Stimulated activated CD4-positive, alpha-beta T cell treated with anti-CD3 and anti-CD28 coated beads, Interleukin-15, amount 100 ng/mL, for 24 hours (primary cell): ENCODE measurements at regions not wholly inside any gene's neighbourhood (a gene's known extent, or its start where the extent isn't known, plus 50 kb on each side); places are given as distances from the start of the nearest gene placed in this dataset.

ENCODE experiments used
- DNase-seq: peaks from one replicate; pipeline ENCODE4 v3.0.0-alpha.2; 2020

- no peak for DNase-seq
These were observed 665.4 kb downstream of the METTL15 start for GRCh38 chr11:28773606-28774005.

- DNase-seq: no peak
These were observed 662.6 kb downstream of the METTL15 start for GRCh38 chr11:28770806-28771205.

GRCh38 chr11:28767574-28767973 lies 659.4 kb downstream of the METTL15 start:
- DNase-seq: no peak

- no peak for DNase-seq
These were observed 655.7 kb downstream of the METTL15 start for GRCh38 chr11:28763876-28764275.

- no peak for DNase-seq
These were observed 655.0 kb downstream of the METTL15 start for GRCh38 chr11:28763151-28763550.

- DNase-seq: no peak
These were observed 652.6 kb downstream of the METTL15 start for GRCh38 chr11:28760676-28761390.

- no peak for DNase-seq
These were observed 651.1 kb downstream of the METTL15 start for GRCh38 chr11:28759311-28759710.

- DNase-seq: no peak
These were observed 649.7 kb downstream of the METTL15 start for GRCh38 chr11:28757725-28758515.

- DNase-seq: no peak
These were observed 648.8 kb downstream of the METTL15 start for GRCh38 chr11:28756977-28757376.

GRCh38 chr11:28743061-28743550 lies 634.9 kb downstream of the METTL15 start:
- no peak for DNase-seq

GRCh38 chr11:28739489-28740280 lies 631.5 kb downstream of the METTL15 start:
- DNase-seq: no peak

GRCh38 chr11:28738549-28738948 lies 630.4 kb downstream of the METTL15 start:
- DNase-seq: no peak

- DNase-seq: no peak
These were observed 628.1 kb downstream of the METTL15 start for GRCh38 chr11:28736256-28736655.

GRCh38 chr11:28735511-28735910 lies 627.3 kb downstream of the METTL15 start:
- DNase-seq: no peak

GRCh38 chr11:28730889-28731288 lies 622.7 kb downstream of the METTL15 start:
- no peak for DNase-seq

GRCh38 chr11:28730336-28730735 lies 622.1 kb downstream of the METTL15 start:
- DNase-seq: no peak

GRCh38 chr11:28729339-28729738 lies 621.2 kb downstream of the METTL15 start:
- no peak for DNase-seq

GRCh38 chr11:28728666-28729065 lies 620.5 kb downstream of the METTL15 start:
- no peak for DNase-seq

GRCh38 chr11:28727254-28727653 lies 619.1 kb downstream of the METTL15 start:
- no peak for DNase-seq

- DNase-seq: no peak
These were observed 618.2 kb downstream of the METTL15 start for GRCh38 chr11:28726432-28726831.

GRCh38 chr11:28715726-28716125 lies 607.5 kb downstream of the METTL15 start:
- no peak for DNase-seq

GRCh38 chr11:28713850-28714249 lies 605.7 kb downstream of the METTL15 start:
- no peak for DNase-seq

- no peak for DNase-seq
These were observed 599.9 kb downstream of the METTL15 start for GRCh38 chr11:28708075-28708474.
